Osteoblast (primary cell): ENCODE measurements at regions not wholly inside any gene's neighbourhood (a gene's known extent, or its start where the extent isn't known, plus 50 kb on each side); places are given as distances from the start of the nearest gene placed in this dataset.

Source experiments
- DNase-seq: peaks from one replicate; pipeline ENCODE4 v3.0.0; 2011; ENCODE audit warnings: low spot score, mixed read lengths; ENCODE audit not compliant: insufficient read length; ENCODE audit errors: missing footprints
- H2AFZ ChIP-seq: 2 replicates; pipeline ENCODE4 v1.6.0; 2011; ENCODE audit warnings: mild to moderate bottlenecking, low read length
- H3K27ac ChIP-seq: 2 replicates; pipeline ENCODE4 v1.5.1; 2011; ENCODE audit warnings: mild to moderate bottlenecking, low read depth, low read length, moderate library complexity
- H3K27me3 ChIP-seq: 2 replicates; pipeline ENCODE4 v1.6.0; 2012; ENCODE audit warnings: mild to moderate bottlenecking, control low read depth, inconsistent platforms, low read length, moderate library complexity; ENCODE audit not compliant: insufficient read depth
- H3K36me3 ChIP-seq: 2 replicates; pipeline ENCODE4 v1.5.1; 2011; ENCODE audit warnings: mild to moderate bottlenecking, low read length, control low read depth, moderate library complexity; ENCODE audit not compliant: insufficient read depth
- H3K4me1 ChIP-seq: 2 replicates; pipeline ENCODE4 v1.5.1; 2011; ENCODE audit warnings: mild to moderate bottlenecking, low read length, control low read depth, moderate library complexity; ENCODE audit not compliant: insufficient read depth
- H3K4me2 ChIP-seq: 2 replicates; pipeline ENCODE4 v1.6.0; 2011; ENCODE audit warnings: mild to moderate bottlenecking, low read length; ENCODE audit not compliant: insufficient read depth
- H3K4me3 ChIP-seq: fragments of 200-600 bp; sonication (generic); 3 replicates; pipeline ENCODE4 v1.5.1; 2012; ENCODE audit warnings: mild to moderate bottlenecking, low read length, inconsistent platforms; ENCODE audit not compliant: insufficient read depth
- H3K79me2 ChIP-seq: 2 replicates; pipeline ENCODE4 v1.6.0; 2012; ENCODE audit warnings: mild to moderate bottlenecking, low read length, control low read depth, inconsistent platforms; ENCODE audit not compliant: insufficient read depth
- H3K9me3 ChIP-seq: 2 replicates; pipeline ENCODE4 v1.5.1; 2011; ENCODE audit warnings: low read depth, low read length, control low read depth
- H4K20me1 ChIP-seq: 2 replicates; pipeline ENCODE4 v1.6.0; 2012; ENCODE audit warnings: mild to moderate bottlenecking, low read length, control low read depth; ENCODE audit not compliant: insufficient read depth
- TF ChIP-seq, protein P1 (sequence below): IDR thresholded peaks from 2 replicates; pipeline ENCODE4 v1.5.1; 2011; ENCODE audit warnings: mild to moderate bottlenecking, low read depth, low read length, moderate library complexity; ENCODE audit errors: extremely low read depth

DNA sequence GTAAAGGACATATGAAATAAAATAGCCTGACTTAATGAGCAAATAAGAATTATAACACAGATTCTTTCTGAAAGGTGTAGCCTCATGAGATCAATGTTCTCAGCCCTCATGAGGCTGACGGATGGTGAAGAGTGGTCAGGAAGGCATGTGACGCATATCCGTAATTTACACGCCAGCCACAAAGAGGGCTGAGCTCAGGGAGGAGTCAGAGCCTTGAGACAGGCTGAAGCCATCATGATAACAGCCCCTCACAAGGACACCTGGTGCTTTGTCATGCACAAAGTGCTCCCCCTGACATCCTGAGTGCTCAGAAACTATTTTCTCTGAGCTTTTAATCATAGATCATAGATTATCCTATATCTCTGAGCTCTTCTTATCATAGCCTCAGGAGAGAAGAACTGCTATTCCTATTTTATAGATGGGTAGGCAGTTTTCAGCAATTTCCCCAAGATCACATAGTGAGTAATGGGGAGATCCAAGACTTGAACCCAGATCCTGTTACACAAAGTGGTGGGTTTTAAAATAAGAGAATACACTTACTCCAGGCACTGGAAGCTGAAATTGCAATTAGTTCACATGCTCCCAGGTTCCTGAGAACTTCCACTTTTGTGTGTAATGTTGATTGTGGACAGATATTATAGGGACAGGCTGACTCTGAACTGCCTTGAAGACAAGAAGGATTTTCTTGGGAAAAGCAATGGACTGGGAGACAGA, 267.1 kb downstream of the RPLP1 start:
- no peaks in the 10 kb centered on the region for H3K9me3 ChIP-seq
- TF ChIP-seq, protein P1, sequence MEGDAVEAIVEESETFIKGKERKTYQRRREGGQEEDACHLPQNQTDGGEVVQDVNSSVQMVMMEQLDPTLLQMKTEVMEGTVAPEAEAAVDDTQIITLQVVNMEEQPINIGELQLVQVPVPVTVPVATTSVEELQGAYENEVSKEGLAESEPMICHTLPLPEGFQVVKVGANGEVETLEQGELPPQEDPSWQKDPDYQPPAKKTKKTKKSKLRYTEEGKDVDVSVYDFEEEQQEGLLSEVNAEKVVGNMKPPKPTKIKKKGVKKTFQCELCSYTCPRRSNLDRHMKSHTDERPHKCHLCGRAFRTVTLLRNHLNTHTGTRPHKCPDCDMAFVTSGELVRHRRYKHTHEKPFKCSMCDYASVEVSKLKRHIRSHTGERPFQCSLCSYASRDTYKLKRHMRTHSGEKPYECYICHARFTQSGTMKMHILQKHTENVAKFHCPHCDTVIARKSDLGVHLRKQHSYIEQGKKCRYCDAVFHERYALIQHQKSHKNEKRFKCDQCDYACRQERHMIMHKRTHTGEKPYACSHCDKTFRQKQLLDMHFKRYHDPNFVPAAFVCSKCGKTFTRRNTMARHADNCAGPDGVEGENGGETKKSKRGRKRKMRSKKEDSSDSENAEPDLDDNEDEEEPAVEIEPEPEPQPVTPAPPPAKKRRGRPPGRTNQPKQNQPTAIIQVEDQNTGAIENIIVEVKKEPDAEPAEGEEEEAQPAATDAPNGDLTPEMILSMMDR: no peak
- H3K27me3 ChIP-seq: peaks cover 33% of the 10 kb centered on the region
- no peak overlapping the region for H3K4me3 ChIP-seq
- H3K36me3 ChIP-seq: no peaks in the 10 kb centered on the region
- H3K4me1 ChIP-seq: peaks cover 5% of the 10 kb centered on the region
- H3K79me2 ChIP-seq: no peaks in the 10 kb centered on the region
- DNase-seq: no peak
- no peak overlapping the region for H3K4me2 ChIP-seq
- no peak overlapping the region for H3K27ac ChIP-seq
- H4K20me1 ChIP-seq: no peaks in the 10 kb centered on the region
- no peak overlapping the region for H2AFZ ChIP-seq

GRCh38 chr15:69720536-69720935, 267.9 kb downstream of the RPLP1 start:
- DNase-seq: no peak
- TF ChIP-seq, protein P1: no peak
- Histone ChIP-seq H3K27me3 (peaks cover 33% of the 10 kb centered on the region), H3K4me2 (no peak overlapping the region), H4K20me1 (no peaks in the 10 kb centered on the region), H3K4me1 (peaks cover 5% of the 10 kb centered on the region), H3K79me2 (no peaks in the 10 kb centered on the region), H3K4me3 (no peak overlapping the region), H3K27ac (no peak overlapping the region), H3K9me3 (no peaks in the 10 kb centered on the region), H3K36me3 (no peaks in the 10 kb centered on the region), H2AFZ (no peak overlapping the region)

- Histone ChIP-seq H3K79me2 (no peaks in the 10 kb centered on the region), H3K27me3 (peaks cover 25% of the 10 kb centered on the region), H3K36me3 (no peaks in the 10 kb centered on the region), H3K9me3 (no peaks in the 10 kb centered on the region), H3K27ac (no peak overlapping the region), H4K20me1 (no peaks in the 10 kb centered on the region), H3K4me1 (peaks cover 5% of the 10 kb centered on the region), H2AFZ (no peak overlapping the region), H3K4me2 (no peak overlapping the region), H3K4me3 (no peak overlapping the region)
- TF ChIP-seq, protein P1: no peak
- no peak for DNase-seq
Observed at GRCh38 chr15:69722924-69723323, 270.3 kb downstream of the RPLP1 start.

DNA sequence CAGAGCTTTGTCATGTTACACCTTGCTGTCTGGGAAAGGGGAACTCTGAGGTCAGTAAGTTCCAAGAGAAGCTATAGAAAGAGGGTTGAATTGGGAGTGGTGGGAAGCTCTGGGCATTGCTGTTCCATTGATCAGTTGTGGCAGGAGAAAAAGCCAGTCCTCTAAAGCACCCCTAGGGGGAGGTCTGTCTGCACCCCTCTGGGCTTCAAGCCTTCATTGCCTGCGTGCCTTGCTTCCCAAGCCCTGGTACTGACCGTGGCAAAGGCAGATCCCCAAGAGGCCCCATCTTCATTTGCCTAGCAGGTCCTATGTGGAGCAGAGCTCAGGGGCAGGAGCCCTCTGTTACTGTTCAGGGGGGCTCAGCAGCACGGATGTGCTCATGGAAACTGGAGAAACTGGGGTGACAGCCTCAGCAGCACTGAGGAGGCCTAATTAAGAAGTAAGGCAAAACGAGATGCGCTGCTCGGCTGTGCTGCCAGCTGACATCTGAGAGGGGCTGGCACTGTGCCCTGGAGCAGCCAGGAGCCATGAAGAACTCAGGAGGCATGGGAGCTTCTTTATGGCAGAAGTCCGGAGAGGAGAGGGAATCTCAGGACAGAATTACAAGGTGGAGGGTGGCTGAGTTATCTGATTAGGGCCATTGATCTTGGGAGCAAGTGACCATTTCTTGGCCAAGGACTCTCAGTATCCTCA, 270.9 kb downstream of the RPLP1 start:
- H3K4me2 ChIP-seq: no peak overlapping the region
- no peaks in the 10 kb centered on the region for H4K20me1 ChIP-seq
- no peaks in the 10 kb centered on the region for H3K9me3 ChIP-seq
- TF ChIP-seq, protein P1: no peak
- no peak overlapping the region for H2AFZ ChIP-seq
- peaks cover 5% of the 10 kb centered on the region for H3K4me1 ChIP-seq
- no peak for DNase-seq
- H3K79me2 ChIP-seq: no peaks in the 10 kb centered on the region
- H3K27ac ChIP-seq: no peak overlapping the region
- no peak overlapping the region for H3K4me3 ChIP-seq
- H3K27me3 ChIP-seq: peaks cover 25% of the 10 kb centered on the region
- no peaks in the 10 kb centered on the region for H3K36me3 ChIP-seq
